GM12878 (cell line): ENCODE measurements at regions not wholly inside any gene's neighbourhood (a gene's known extent, or its start where the extent isn't known, plus 50 kb on each side); places are given as distances from the start of the nearest gene placed in this dataset.

Source experiments
- ATAC-seq: fragments of 200-7000 bp; cut with Tn5 transposase; 3 replicates; pipeline ENCODE4 v1.9.1; 2020; ENCODE audit warnings: mild to moderate bottlenecking, moderate library complexity
- BruUV-seq: library from RNA; stranded (reverse); fragments of 400-500 nt; replicated peaks from 2 replicates; lab custom pipeline; 2021; lab: Mats Ljungman, UMichigan
- CTCF ChIA-PET: fragments of 300-600 bp; sonication (Branson Sonifier 250); formaldehyde crosslinking; extraction: SDS; loops from one replicate; lab custom pipeline; 2021; ENCODE audit warnings: inconsistent platforms; lab: Yijun Ruan, JAX
- POLR2A ChIA-PET: fragments of 350-600 bp; formaldehyde crosslinking; extraction: SDS; loops from one replicate; lab custom pipeline; 2021; ENCODE audit warnings: inconsistent platforms; lab: Charles Lee
- RAD21 ChIA-PET: fragments of 300-600 bp; sonication (Branson Sonifier 250); formaldehyde crosslinking; loops from one replicate; lab custom pipeline; 2023; ENCODE audit warnings: antibody characterized with exemption; ENCODE audit not compliant: unreplicated experiment; lab: Charles Lee
- SMC1A ChIA-PET: fragments of 300-600 bp; sonication (Branson Sonifier 250); formaldehyde crosslinking; loops from one replicate; lab custom pipeline; 2023; ENCODE audit not compliant: unreplicated experiment, uncharacterized antibody; lab: Charles Lee
- DNase-seq: peaks from one replicate; pipeline ENCODE4 v3.0.0-alpha.2; 2011; ENCODE audit warnings: low read depth, low spot score
- FAIRE-seq: peaks from 3 replicates; lab custom pipeline; 2011; peaks lifted over from hg19 to GRCh38; lab: Jason Lieb, UNC
- H2AFZ ChIP-seq: 2 replicates; pipeline ENCODE4 v1.6.0; 2011; ENCODE audit warnings: low read depth, low read length, control low read depth; ENCODE audit not compliant: control insufficient read depth
- H3K27ac ChIP-seq: 2 replicates; pipeline ENCODE4 v1.5.1; 2011; ENCODE audit warnings: control low read depth; ENCODE audit not compliant: control insufficient read depth, insufficient read depth
- H3K27me3 ChIP-seq, 2 experiments: replicated peaks in 1 of 2; 2 replicates each; pipeline versions ENCODE4 v1.6.0 to v1.6.1; 2011; ENCODE audit warnings: low read length in 1 of 2; ENCODE audit not compliant: control insufficient read depth in 2 of 2, insufficient read depth in 2 of 2
- H3K36me3 ChIP-seq, 2 experiments: 2 replicates each; pipeline ENCODE4 v1.5.1; 2011; ENCODE audit warnings: low read length in 1 of 2; ENCODE audit not compliant: control insufficient read depth in 2 of 2, insufficient read depth in 2 of 2
- H3K4me1 ChIP-seq: 2 replicates; pipeline ENCODE4 v1.6.1; 2011; ENCODE audit warnings: mild to moderate bottlenecking, low read length, moderate library complexity, mixed read lengths; ENCODE audit not compliant: control insufficient read depth, insufficient read depth
- H3K4me2 ChIP-seq: 2 replicates; pipeline ENCODE4 v1.6.0; 2011; ENCODE audit warnings: control low read depth; ENCODE audit not compliant: control insufficient read depth, insufficient read depth
- H3K4me3 ChIP-seq: fragments of 200-600 bp; sonication (generic); 2 replicates; pipeline ENCODE4 v1.5.1; 2016
- H3K79me2 ChIP-seq: 2 replicates; pipeline ENCODE4 v1.6.0; 2011; ENCODE audit warnings: low read length; ENCODE audit not compliant: control insufficient read depth, insufficient read depth
- H3K9ac ChIP-seq: 2 replicates; pipeline ENCODE4 v1.8.0; 2011; ENCODE audit warnings: low read length, control low read depth, mixed read lengths; ENCODE audit not compliant: control insufficient read depth, insufficient read depth
- H3K9me3 ChIP-seq: replicated peaks from 3 replicates; pipeline ENCODE4 v1.5.1; 2011; ENCODE audit warnings: mild to moderate bottlenecking, low read length; ENCODE audit not compliant: control insufficient read depth, insufficient read depth
- H4K20me1 ChIP-seq: 2 replicates; pipeline ENCODE4 v1.6.0; 2011; ENCODE audit not compliant: control insufficient read depth, insufficient read depth
- KDM1A ChIP-seq: fragments of 200-600 bp; sonication (generic); IDR thresholded peaks from 2 replicates; pipeline ENCODE4 v1.6.1; 2016; ENCODE audit warnings: borderline replicate concordance
- MLLT1 ChIP-seq: fragments of 450-650 bp; IDR thresholded peaks from 2 replicates; pipeline ENCODE4 v1.6.1; 2016; ENCODE audit warnings: mild to moderate bottlenecking
- POLR2AphosphoS2 ChIP-seq: IDR thresholded peaks from 2 replicates; pipeline ENCODE4 v1.6.1; 2011; ENCODE audit warnings: low read depth, mild to moderate bottlenecking, low read length, improper control_type of control experiment, moderate library complexity
- STAT1 ChIP-seq: fragments of 450-650 bp; conservative IDR thresholded peaks from 2 replicates; pipeline ENCODE4 v1.6.1; 2014; ENCODE audit warnings: antibody characterized with exemption, mild to moderate bottlenecking
- WGBS: methylation state at CpG from one replicate; pipeline ENCODE4 v1.1.6; 2016; ENCODE audit warnings: low lambda C conversion rate; ENCODE audit not compliant: insufficient replicate concordance, insufficient coverage; ENCODE audit errors: missing lambda C conversion rate; 5-methylcytosine and 5-hydroxymethylcytosine counted together
- in situ Hi-C: fragments of 300-500 bp; cut with MboI; formaldehyde crosslinking; loops from 9 replicates; pipeline ENCODE4 v1.14.3; 2018; ENCODE audit warnings: mixed read lengths
- intact Hi-C: fragments of 100-400 bp; cut with micrococcal nuclease; formaldehyde crosslinking; loops from one replicate; pipeline ENCODE4 v1.14.2; 2022; ENCODE audit not compliant: unreplicated experiment

GRCh38 chr20:39246436-39246835 lies 284.3 kb downstream of the DHX35 start:
- no peak overlapping the region for H3K4me3 ChIP-seq
- ATAC-seq (no peak), FAIRE-seq (no peak), DNase-seq (no peak)
- CTCF ChIA-PET, result interaction anchor here (0.5 to 1.1 kb wide), 3 partner anchors 15 to 23 kb away, joined by 3 to 5 read pairs (median 3); no protein-coding TSS in a partner anchor
- no peaks in the 10 kb centered on the region; a peak in 1 of 4 replicates for H3K27me3 ChIP-seq
- no peak for TF ChIP-seq KDM1A
- TF ChIP-seq STAT1, result no peak
- BruUV-seq, result no TSS peak
- no peaks in the 10 kb centered on the region for H3K4me1 ChIP-seq
- RAD21 ChIA-PET, result interaction anchor here (1.6 kb wide), 1 partner anchor 152 kb away, joined by 4 read pairs; no protein-coding TSS in a partner anchor
- no peak overlapping the region for H3K27ac ChIP-seq
- in situ Hi-C loops (no loop called here), intact Hi-C loops (no loop called here)
- SMC1A ChIA-PET, result interaction anchor here (0.7 kb wide), 1 partner anchor 24 kb away, joined by 3 read pairs; no protein-coding TSS in a partner anchor
- POLR2A ChIA-PET, result no interaction called here
- 0% methylated on average over 4 of the region's 4 CpGs for WGBS
- no peak overlapping the region for H3K4me2 ChIP-seq
- H3K36me3 ChIP-seq, result no peaks in the 10 kb centered on the region
- no peak overlapping the region for H2AFZ ChIP-seq
- H3K9ac ChIP-seq, result no peak overlapping the region
- no peaks in the 10 kb centered on the region for H4K20me1 ChIP-seq
- H3K9me3 ChIP-seq, result no peaks in the 10 kb centered on the region; the same call in 2 of the 3 replicates
- no peaks in the 10 kb centered on the region for H3K79me2 ChIP-seq

GRCh38 chr20:39245685-39246311 lies 283.7 kb downstream of the DHX35 start:
- no peak for DNase-seq
- no TSS peak for BruUV-seq
- WGBS, result 20% methylated on average over 1 of the region's 1 CpG
- no peak for TF ChIP-seq MLLT1
- no peak for TF ChIP-seq POLR2AphosphoS2
- Histone ChIP-seq H3K36me3 (no peaks in the 10 kb centered on the region), H3K9me3 (no peaks in the 10 kb centered on the region; the same call in 2 of the 3 replicates), H3K4me3 (no peak overlapping the region), H3K27me3 (no peaks in the 10 kb centered on the region; a peak in 1 of 4 replicates), H3K79me2 (no peaks in the 10 kb centered on the region), H2AFZ (no peak overlapping the region), H3K4me1 (no peaks in the 10 kb centered on the region), H3K27ac (no peak overlapping the region), H3K4me2 (no peak overlapping the region), H4K20me1 (no peaks in the 10 kb centered on the region), H3K9ac (no peak overlapping the region)
- ATAC-seq, result no peak
- ChIA-PET POLR2A (no interaction called here), RAD21 (interaction anchor here (1.6 kb wide), 1 partner anchor 153 kb away, joined by 4 read pairs; no protein-coding TSS in a partner anchor), CTCF (interaction anchor here (0.5 kb wide), 1 partner anchor 14 kb away, joined by 3 read pairs; no protein-coding TSS in a partner anchor), SMC1A (no interaction called here)
- intact Hi-C loops (no loop called here), in situ Hi-C loops (no loop called here)
- FAIRE-seq, result no peak
